Neural cell (in vitro differentiated cells): ENCODE measurements at regions not wholly inside any gene's neighbourhood (a gene's known extent, or its start where the extent isn't known, plus 50 kb on each side); places are given as distances from the start of the nearest gene placed in this dataset.

ENCODE experiments used
- EP300 ChIP-seq: fragments of 450-650 bp; conservative IDR thresholded peaks from 2 replicates; pipeline ENCODE4 v1.6.1; 2014; ENCODE audit warnings: antibody characterized with exemption, mild to moderate bottlenecking, moderate library complexity; ENCODE audit not compliant: poor library complexity, severe bottlenecking
- EZH2 ChIP-seq: fragments of 200-600, 300-800 bp; shearing (Covaris generic), sonication (generic); IDR thresholded peaks from 2 replicates; pipeline ENCODE4 v1.6.1; 2014; ENCODE audit warnings: antibody characterized with exemption, low read length, borderline replicate concordance, mild to moderate bottlenecking; ENCODE audit not compliant: insufficient read depth, poor library complexity, severe bottlenecking
- MXI1 ChIP-seq: fragments of 450-650 bp; conservative IDR thresholded peaks from 2 replicates; pipeline ENCODE4 v1.6.1; 2014; ENCODE audit warnings: antibody characterized with exemption, mild to moderate bottlenecking; ENCODE audit not compliant: poor library complexity, severe bottlenecking
- POLR2AphosphoS5 ChIP-seq: IDR thresholded peaks from 2 replicates; pipeline ENCODE4 v1.6.1; 2012
- RAD21 ChIP-seq: fragments of 450-650 bp; conservative IDR thresholded peaks from 2 replicates; pipeline ENCODE4 v1.6.1; 2014; ENCODE audit warnings: antibody characterized with exemption, mild to moderate bottlenecking, moderate library complexity
- SMC3 ChIP-seq: fragments of 450-650 bp; conservative IDR thresholded peaks from 2 replicates; pipeline ENCODE4 v1.6.1; 2014; ENCODE audit warnings: antibody characterized with exemption, mild to moderate bottlenecking, moderate library complexity; ENCODE audit not compliant: poor library complexity
- TAF1 ChIP-seq: IDR thresholded peaks from 2 replicates; pipeline ENCODE4 v1.6.1; 2012; ENCODE audit warnings: low read depth
- TF ChIP-seq, protein P1 (sequence below): fragments of 450-650 bp; IDR thresholded peaks from 2 replicates; pipeline ENCODE4 v1.5.1; 2014; ENCODE audit warnings: antibody characterized with exemption, mild to moderate bottlenecking, moderate library complexity; ENCODE audit not compliant: poor library complexity, severe bottlenecking
- TF ChIP-seq, protein P2 (sequence below): IDR thresholded peaks from 2 replicates; pipeline ENCODE4 v1.6.1; 2012; ENCODE audit warnings: borderline replicate concordance

DNA sequence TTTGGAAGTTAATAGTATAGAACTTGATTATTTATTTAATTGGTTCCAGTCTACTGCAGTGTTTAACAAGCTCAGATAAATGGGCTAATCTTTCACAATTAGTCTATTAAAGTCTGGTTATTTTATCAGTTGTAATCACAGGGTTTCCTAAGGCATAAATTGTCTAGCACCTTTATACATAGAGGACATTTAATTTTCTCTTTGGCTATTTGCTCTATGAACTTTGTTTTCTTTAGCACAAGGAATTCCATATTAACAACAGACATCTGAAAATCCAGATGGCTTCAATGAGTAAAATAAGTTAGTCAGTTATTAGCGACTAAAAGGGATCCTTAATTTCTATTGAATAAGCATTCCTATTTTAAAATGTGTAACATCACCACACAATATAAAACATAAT is 1350.8 kb upstream of the SLC10A2 start:
- no peak for TF ChIP-seq EZH2
- TF ChIP-seq, protein P1, sequence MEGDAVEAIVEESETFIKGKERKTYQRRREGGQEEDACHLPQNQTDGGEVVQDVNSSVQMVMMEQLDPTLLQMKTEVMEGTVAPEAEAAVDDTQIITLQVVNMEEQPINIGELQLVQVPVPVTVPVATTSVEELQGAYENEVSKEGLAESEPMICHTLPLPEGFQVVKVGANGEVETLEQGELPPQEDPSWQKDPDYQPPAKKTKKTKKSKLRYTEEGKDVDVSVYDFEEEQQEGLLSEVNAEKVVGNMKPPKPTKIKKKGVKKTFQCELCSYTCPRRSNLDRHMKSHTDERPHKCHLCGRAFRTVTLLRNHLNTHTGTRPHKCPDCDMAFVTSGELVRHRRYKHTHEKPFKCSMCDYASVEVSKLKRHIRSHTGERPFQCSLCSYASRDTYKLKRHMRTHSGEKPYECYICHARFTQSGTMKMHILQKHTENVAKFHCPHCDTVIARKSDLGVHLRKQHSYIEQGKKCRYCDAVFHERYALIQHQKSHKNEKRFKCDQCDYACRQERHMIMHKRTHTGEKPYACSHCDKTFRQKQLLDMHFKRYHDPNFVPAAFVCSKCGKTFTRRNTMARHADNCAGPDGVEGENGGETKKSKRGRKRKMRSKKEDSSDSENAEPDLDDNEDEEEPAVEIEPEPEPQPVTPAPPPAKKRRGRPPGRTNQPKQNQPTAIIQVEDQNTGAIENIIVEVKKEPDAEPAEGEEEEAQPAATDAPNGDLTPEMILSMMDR = no peak
- TF ChIP-seq RAD21 = no peak
- TF ChIP-seq, protein P2, sequence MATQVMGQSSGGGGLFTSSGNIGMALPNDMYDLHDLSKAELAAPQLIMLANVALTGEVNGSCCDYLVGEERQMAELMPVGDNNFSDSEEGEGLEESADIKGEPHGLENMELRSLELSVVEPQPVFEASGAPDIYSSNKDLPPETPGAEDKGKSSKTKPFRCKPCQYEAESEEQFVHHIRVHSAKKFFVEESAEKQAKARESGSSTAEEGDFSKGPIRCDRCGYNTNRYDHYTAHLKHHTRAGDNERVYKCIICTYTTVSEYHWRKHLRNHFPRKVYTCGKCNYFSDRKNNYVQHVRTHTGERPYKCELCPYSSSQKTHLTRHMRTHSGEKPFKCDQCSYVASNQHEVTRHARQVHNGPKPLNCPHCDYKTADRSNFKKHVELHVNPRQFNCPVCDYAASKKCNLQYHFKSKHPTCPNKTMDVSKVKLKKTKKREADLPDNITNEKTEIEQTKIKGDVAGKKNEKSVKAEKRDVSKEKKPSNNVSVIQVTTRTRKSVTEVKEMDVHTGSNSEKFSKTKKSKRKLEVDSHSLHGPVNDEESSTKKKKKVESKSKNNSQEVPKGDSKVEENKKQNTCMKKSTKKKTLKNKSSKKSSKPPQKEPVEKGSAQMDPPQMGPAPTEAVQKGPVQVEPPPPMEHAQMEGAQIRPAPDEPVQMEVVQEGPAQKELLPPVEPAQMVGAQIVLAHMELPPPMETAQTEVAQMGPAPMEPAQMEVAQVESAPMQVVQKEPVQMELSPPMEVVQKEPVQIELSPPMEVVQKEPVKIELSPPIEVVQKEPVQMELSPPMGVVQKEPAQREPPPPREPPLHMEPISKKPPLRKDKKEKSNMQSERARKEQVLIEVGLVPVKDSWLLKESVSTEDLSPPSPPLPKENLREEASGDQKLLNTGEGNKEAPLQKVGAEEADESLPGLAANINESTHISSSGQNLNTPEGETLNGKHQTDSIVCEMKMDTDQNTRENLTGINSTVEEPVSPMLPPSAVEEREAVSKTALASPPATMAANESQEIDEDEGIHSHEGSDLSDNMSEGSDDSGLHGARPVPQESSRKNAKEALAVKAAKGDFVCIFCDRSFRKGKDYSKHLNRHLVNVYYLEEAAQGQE = no peak
- TF ChIP-seq MXI1 = no peak
- no peak for TF ChIP-seq EP300
- TF ChIP-seq POLR2AphosphoS5 = no peak
- TF ChIP-seq TAF1 = no peak
- no peak for TF ChIP-seq SMC3
